Activated gamma-delta T cell treated with Interleukin-2 at 50 U/mL for 16 hours (primary cell): ENCODE measurements at regions not wholly inside any gene's neighbourhood (a gene's known extent, or its start where the extent isn't known, plus 50 kb on each side); places are given as distances from the start of the nearest gene placed in this dataset.

ENCODE experiments used
- DNase-seq: peaks from one replicate; pipeline ENCODE4 v3.0.0-alpha.2; 2020

DNA sequence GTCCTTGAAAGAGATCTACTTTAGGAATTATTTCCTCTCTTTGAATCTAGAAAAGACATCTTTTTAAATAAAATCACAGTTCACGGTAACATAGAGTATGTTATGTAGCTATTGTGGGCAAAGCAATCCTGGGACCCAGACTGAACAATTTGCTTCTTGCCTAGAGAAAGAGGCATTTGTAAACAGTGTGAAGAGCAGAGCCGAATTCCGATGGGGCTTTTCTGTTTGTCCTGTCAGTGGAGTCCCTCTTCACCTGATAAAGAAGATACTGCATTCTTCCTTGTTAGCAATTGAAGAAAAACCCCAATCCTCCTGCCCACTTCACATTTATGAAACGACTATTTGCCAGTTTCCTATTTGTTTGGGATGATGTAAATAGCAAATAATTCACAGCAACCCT is 462.9 kb downstream of the WDR72 start:
- no peak for DNase-seq

DNA sequence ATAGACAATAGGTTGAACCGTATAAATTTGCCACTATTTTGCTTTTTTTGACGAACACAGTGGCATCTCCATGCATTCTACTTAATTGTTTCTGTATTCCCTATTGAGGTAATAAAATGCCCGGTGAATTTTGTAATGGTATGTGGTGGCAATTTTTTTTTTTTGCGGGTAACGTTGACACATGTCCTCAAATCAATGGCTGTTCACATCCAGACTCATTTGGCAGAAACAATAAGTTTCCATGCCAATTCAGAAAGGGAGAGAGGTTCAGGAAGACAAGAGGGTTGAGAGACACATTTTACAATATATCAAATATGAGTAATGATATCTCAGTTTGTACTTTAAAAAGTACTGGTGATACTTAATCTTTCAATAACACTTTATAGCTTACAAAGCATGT is 463.9 kb downstream of the WDR72 start:
- no peak for DNase-seq

DNA sequence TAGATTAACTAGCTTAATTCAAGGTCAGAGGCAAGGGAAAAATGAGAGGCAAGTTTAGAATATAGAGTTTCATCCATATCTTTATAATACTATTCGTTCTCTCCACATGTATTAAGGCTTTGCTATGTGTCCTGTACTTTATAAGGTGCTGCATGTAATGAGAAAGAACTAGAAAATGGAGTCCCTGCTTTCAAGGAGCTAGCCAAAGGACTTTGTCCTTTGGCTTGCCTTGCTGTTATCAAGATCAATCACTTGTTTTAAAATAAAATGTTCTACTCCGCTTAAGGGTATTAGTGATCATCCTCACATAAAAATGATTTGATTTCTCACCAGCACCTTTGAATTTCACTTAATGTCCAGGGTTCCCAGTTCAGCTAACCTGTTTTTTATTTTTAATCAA is 470.9 kb downstream of the WDR72 start:
- no peak for DNase-seq

DNA sequence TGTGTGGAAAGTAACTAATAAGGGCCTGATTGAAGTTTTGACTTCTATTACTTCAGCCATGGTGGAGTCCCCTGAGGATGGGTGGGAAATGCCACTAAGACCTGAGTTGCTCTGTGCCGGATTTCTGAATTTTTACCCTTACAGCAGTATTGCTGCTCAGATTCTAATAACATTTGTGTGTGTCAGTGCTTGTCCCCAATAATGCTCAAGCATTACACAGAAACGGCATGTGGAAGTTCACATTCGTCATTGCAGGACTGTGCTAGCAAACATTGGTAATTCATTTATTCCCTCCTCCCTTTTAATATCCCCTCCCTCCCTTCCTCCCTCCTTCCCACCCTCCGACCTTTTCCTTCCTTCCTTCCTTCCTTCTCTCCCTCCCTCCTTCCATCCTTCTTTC is 484.5 kb upstream of the ONECUT1 start:
- no peak for DNase-seq

DNA sequence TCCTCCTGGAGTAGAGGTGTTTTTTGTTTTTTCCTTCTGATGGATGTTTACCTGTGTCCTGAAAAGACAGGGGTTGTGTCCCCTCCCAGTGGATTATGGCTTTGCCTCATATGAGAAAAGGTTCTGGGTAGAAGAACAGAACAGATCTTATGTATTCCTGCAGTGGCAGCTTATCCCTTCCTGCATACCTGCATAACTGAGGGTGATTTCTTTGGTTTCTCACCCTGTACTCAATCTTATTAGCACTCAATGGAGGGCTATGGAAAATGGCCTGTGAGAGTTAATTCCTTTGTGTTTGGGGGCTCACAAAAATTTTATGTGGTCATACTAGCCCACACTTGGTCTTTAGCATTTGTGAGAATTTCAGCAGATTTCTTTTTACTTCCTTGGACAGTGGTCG is 482.0 kb upstream of the ONECUT1 start:
- DNase-seq: no peak

DNA sequence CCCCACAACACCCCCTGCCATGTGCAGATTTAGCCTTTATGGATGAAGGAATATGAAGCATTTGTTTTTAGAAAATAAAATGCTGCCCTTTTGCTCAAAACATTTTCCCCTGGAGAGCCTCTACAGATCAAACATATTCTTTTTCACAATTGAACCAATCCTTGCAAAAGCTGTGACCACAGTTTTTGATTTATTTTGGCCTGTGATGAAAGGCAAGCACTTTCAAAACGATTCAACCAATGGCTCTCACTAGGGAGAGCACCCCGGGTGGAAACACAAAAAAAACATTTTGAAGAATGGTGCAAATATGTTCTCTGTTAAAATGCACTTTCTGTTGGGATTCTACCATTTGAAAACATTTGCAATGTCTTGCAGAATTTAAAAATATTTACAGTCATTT is 476.0 kb upstream of the ONECUT1 start:
- no peak for DNase-seq

DNA sequence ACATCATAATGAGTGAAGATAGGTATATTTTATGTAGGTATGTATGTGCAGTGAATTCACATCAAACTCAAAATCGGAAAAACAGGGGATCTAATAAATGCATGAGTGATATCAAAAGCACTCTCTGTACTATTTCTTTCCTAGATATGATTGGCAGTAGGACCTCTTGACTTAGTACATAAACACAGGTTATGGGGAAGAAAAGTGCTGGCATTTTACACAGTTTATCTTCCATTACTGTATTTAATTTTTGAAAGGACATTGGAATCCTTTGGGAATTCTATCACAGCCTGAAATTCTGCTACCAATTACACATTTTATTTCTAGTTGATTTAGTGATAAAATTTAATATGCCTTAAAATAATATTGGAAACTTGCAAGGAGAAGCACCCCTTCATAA is 470.5 kb upstream of the ONECUT1 start:
- DNase-seq: no peak

DNA sequence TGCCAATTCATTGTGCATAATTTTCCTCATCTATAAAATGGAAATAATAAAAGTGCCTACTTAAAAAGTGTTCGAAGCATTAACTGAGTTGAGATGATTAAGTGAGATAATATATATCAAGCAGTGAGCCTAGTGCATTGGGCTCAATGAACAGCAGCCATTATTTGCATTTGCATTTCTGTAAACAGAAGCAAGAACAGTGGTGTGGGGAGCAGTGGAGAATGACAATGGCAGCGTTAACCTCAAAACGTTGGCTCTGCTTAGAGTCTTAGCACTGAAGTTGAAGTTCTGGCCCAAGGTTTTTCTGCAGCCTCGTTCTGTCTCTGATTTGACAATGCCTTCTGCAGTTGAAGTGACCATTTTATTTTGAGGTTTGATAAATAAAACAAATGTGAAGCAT is 466.3 kb upstream of the ONECUT1 start:
- DNase-seq: no peak

DNA sequence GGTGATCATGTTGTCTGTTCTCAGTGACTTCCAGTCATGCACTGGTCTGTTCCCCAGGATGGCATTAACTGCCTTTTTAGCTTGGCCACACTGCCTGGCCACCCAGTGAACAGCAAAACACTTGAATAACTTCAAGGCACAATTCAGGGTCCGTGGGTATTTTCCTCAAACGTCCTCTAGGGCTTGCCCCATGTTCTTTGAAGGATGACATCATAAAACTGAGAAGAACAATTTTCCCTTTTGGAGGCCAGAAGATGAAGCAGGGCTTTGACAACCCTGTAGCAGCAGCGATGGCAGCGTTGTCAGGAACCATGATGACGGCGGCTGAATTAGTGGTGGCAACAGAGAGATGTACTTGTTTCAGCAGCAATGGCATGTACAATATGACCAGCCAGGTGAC is 465.9 kb upstream of the ONECUT1 start:
- no peak for DNase-seq

DNA sequence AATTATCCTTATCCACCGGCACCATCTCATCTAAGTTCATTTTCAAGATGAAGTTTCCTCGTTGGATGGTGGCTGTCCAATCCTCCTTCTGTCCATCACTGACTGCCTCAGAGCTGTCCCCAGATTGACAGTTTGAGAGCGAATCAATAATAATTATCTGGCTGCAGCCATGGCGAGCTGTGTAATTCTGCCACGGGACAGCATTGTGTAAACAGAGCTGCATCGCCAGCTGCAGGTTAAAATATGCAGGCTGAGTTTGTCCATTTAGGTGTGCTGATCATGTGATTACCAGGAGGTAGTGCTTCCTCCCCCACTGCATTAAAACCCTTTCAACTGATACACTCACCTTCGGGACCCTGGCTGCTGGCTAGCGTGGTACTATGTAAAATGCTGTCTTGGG is 461.9 kb upstream of the ONECUT1 start:
- DNase-seq: no peak

DNA sequence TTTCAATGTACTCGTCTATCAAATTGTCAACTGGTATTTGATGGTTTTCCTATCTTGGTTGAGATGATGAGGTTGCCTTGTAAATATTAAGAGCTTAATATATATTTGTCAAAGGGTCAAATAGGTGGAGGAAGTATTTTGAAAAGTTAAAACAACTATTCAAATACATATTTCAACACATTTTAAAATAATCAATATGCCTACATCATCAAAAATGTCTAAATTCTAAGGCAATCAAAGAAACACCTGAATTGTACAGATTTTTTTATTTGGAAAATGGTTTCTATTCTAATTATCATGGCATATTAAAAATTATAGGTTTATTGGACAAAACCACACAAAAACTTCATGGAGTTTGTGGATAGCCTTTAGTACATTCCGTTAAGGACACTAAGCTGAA is 461.4 kb upstream of the ONECUT1 start:
- no peak for DNase-seq

DNA sequence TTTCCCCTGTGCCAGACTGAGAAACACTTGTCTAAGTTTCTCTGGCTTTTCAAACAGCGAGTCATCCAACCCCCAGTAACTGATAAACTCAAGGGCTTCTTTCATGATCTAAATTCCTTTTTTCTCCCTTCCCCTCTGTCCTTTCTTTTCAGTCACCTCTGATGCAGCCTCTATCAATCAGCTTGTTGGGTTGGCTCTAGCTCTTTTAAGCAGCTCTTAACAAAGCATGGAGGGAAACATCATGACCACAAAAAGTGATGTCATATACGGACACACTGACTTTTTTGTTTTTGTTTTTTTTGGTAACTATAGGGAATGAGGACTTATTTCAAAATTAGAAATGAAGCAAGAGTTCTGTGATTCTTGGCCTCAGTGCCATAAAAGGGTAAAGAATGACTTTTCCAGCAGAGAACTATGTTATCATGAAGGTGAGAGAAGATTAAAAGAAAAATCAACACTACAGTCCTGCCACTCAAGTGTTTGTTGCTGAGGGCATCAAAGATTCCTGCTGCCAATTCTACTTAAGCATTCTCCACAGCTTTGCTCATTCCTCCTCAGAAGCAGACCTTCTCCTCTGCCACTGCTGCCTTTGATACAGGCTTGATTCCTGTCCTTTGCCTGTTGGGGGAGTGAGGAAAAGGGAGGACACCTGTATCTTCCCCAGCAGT is 457.0 kb upstream of the ONECUT1 start:
- DNase-seq: no peak

DNA sequence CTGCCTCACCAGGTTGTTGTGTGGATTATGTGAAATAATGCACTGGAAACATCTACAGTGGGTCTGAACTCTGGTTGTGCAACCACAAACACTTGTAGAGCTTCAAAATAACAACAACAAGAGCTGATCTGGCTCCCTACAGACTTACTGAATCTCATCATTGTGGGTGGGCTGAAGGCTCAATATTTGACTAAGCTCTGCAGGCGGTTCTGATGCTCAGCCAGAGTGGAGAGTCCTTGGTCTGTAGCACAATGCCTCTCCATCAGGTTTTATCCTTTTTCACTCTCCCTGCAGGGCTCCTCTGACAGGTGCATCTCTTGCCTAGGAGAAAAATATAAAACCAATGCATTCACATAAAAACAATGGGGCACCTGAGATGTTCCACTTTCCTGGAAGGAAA is 456.3 kb upstream of the ONECUT1 start:
- DNase-seq: no peak

DNA sequence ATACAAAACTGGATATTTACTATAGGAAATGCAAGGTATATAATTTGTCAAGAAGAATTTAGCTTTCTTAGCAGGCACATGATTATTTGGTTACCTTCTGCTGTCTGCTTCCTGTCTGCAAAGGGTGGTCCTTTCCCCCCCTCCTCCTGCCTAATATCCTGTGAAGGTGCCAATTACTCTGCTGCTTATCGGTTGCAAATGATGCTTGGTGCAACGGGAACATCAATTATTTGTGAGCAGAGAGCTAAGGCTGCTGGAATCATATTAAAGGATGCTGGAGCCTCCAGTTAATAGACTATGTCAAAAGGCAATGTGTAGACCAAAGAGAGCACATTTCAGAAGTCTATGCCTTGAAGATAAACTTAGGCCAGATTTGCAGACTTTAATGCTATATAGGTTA is 443.7 kb upstream of the ONECUT1 start:
- DNase-seq: no peak

DNA sequence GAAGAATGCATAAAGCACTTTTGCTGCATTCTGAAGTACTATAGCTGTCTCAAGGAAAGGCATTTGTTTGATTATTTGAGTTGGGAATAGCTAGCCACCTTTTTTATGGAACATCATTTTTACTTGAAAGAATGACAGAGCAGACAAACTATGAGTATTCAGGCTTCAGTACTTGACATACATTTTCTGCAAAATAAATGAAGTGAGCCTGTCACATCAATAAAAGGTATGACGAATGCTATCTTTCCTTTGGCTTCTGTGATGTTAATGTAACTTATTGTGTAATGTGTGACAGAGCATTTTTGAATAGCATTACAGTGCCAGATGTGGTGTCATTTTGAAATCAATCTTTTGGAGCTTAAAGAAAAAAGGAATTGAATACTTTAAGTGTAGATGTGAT is 440.3 kb upstream of the ONECUT1 start:
- no peak for DNase-seq

DNA sequence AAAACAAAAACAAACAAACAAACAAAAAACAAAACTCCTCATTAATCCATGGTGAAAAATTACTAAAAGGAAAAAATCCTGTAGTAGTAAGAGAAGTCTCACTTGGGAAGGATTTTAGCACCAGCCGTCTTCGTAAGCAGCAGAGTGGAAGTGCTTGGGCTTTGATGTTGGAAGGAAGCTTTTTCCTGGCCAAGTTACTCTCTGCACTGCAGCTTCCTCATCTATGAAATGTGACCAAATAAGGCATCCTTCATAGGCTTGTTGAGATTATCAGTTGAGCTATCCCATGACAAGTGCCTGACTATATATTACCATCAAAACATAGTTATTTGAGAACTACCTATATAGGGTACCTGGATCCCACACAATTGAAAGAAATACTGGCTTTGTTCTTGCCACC is 436.4 kb upstream of the ONECUT1 start:
- DNase-seq: no peak

DNA sequence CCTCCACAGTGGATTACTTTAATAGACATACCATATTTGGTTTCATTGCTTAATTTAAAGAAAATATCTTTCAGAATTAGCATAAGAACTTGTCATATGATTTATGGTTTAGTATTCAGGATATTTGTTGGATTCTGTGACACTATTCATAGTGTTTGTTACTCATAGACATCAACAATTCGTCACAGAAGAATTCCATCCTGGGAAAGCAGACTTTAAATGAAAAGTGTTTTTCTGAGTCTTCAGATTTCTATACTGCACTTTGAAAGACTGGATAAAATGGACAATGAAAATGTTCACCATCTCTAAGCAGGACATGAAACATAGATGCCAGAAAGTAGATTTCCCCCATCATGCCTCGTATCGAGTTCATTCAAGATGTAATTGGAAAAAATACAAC is 435.6 kb upstream of the ONECUT1 start:
- DNase-seq: no peak

DNA sequence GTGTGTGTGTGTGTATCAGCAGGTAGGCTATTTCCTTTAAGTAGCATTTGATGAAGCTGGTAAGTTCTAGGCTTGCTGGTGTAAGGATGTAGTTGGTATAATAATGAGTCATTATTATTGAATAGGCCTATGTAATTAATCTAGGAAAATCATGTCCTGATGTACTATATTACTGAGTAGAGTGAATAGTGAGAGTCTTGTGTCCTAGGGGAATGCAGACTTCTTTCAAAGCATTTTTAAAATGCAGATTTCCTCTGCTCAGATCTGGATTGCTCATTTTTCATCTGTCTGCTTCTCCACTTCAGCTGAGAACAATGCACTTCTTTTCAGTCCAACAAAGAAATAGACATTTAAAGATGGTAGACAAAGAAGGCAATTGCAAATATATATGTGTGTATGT is 434.2 kb upstream of the ONECUT1 start:
- DNase-seq: no peak

DNA sequence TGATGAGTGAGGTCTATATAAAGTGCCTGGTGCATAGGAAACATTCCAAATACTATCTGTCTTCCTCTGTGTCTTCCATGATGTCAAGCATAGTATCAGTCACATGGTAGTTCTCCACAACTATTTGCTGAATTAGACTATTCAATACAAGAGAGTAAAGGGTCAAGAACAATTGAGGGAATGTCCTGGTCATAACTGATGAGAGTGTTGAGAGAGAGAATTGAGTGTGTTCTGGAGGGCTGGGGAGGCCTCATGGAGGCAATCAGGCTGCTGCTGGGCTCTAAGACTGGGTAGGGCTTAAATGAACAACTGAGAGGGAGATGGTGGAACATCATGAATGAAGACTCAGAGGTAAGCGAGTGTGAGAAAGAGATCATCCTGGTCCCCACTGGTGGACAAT is 433.7 kb upstream of the ONECUT1 start:
- no peak for DNase-seq

DNA sequence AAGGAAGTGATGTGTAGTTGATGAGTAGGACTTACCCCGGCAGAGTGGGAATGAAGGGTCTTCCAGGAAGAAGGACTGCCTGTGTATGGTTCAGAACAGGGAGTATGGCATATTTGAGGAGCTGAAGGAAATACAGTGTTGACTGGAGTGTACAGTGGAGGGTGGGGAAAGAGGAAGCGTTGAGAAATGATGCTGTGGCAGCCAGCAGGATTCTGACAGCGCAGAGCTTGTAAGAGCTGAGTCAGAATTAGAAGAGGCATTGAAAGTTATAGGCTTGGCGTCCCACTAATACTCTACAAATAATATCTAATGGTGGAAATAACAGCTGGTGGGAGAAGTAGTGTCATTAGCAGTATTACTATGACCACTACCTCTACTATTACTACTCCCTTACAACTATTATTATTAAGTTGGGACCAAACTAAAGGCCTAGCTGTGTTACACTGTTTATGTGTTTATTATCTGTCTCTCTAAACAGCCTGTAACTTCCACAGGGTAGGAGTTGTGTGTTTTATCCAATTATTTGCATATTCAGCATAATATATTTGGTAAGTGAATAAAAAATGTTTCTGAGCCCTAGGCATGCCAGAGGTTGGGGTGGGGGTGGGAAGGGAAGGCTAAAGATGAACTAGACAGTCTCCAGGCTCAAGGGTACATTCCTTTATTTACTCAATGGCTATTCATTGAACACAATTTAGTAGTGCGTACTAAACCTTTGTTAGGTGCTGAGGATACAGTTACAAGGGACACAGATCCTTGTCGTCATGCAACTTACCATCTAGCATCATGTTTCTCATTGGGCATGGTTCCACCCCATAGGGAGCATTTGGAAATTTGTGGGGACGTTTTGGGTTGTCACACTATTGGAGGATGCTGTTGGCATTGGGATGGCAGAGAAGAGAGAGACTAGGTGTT is 428.8 kb upstream of the ONECUT1 start:
- DNase-seq: no peak

DNA sequence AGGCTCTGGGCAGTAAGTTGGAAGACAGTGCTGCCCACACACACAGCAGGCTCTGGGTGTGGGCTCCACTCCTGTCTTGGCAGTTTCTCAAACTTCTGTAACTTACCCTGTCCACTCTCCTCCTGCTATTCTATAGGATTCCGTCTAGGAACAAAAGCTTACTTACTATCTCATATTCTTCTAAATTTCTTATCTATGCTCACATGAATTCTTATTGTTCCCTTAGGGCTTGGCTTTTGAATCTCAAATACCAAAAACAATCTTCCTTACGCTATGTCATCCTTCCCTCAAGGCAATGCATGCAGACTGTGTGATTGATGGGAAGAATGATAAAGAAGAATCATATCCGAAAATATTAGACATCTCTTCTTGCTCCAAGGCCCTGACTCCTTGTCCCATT is 425.9 kb upstream of the ONECUT1 start:
- DNase-seq: no peak

DNA sequence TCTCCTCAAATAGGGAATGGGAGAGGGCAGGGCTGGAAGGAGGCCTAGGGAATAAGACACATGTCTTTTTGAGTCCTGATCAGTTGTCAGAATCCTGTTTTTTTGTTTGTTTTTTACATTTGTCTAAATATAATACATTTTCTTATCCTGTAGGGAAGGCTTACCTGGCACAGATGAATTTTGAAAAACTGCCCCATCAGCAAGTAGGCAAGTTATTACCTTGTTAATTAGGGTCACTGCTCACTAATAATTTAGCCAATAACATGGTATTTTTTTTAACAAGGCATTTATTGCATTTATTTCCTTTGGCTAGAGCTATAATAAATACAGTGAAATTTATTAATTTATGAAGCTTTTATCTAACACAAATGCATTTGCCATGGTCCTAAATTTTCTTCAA is 423.2 kb upstream of the ONECUT1 start:
- no peak for DNase-seq

DNA sequence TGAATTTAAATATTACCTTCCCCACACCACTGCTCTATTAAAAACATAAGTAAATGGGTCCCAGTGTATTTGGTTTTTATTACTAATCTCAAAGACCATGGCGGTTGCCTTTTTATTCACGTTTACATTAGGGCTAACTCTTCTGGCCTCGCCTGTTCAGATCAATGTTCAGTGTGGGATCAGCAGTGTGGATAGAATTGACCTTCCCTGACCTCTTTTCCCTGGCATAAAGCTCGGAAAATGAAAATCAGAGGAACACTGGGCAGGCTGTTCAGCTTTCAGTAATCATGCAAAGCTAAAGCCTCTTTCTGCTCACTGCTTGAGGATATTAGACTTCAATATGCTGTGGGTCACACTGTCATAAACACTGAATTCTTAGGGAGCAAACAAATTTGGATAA is 422.6 kb upstream of the ONECUT1 start:
- no peak for DNase-seq

DNA sequence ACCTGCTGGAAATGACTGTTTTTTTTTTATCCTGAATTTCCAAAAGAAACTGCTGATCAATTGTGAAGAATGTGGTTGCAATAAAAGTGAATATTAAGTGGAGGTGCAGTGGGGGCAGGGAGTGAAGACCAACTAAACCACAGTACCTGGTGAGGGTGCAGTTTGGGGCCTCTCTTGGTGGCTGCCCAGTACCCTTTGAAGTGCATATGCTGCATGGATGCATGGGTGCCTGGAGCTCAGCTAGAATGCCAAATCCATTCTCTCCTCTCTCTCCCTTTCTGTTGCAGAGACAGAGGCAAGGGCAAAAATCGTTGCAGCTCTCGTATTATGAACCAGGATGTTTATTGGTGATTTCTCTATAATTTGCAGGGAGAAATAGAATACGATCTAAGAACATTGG is 420.5 kb upstream of the ONECUT1 start:
- DNase-seq: no peak
